MM.1S (cell line): ENCODE measurements at regions not wholly inside any gene's neighbourhood (a gene's known extent, or its start where the extent isn't known, plus 50 kb on each side); places are given as distances from the start of the nearest gene placed in this dataset.

ENCODE experiments used
- DNase-seq: peaks from one replicate; pipeline ENCODE4 v3.0.0-alpha.2; 2015
- H2AFZ ChIP-seq: fragments of 300-600 bp; sonication (generic); 2 replicates; pipeline ENCODE4 v1.6.0; 2016; ENCODE audit warnings: antibody characterized with exemption, low read length
- H3F3A ChIP-seq: fragments of 300-600 bp; sonication (generic); 2 replicates; pipeline ENCODE4 v1.6.1; 2016; ENCODE audit warnings: mild to moderate bottlenecking, antibody characterized with exemption, low read length, moderate library complexity, mixed read lengths; ENCODE audit not compliant: insufficient read depth
- H3K27ac ChIP-seq: fragments of 300-600 bp; sonication (generic); 2 replicates; pipeline ENCODE4 v1.5.1; 2016; ENCODE audit warnings: mild to moderate bottlenecking, low read length
- H3K27me3 ChIP-seq: fragments of 300-600 bp; sonication (generic); replicated peaks from 2 replicates; pipeline ENCODE4 v1.6.0; 2016; ENCODE audit warnings: low read length; ENCODE audit not compliant: insufficient read depth
- H3K36me3 ChIP-seq: fragments of 300-600 bp; sonication (generic); replicated peaks from 2 replicates; pipeline ENCODE4 v1.6.1; 2016; ENCODE audit warnings: mild to moderate bottlenecking, low read length, mixed read lengths; ENCODE audit not compliant: insufficient read depth
- H3K4me1 ChIP-seq: fragments of 300-600 bp; sonication (generic); 2 replicates; pipeline ENCODE4 v1.6.1; 2016; ENCODE audit warnings: low read length, mixed read lengths
- H3K4me2 ChIP-seq: fragments of 300-600 bp; sonication (generic); 2 replicates; pipeline ENCODE4 v1.6.0; 2016; ENCODE audit warnings: low read depth, low read length
- H3K4me3 ChIP-seq: fragments of 300-600 bp; sonication (generic); 2 replicates; pipeline ENCODE4 v1.5.1; 2016; ENCODE audit warnings: low read length, mixed read lengths
- H3K79me2 ChIP-seq: fragments of 300-600 bp; sonication (generic); 2 replicates; pipeline ENCODE4 v1.6.1; 2016; ENCODE audit warnings: mixed run types, low read length, mixed read lengths
- H3K9ac ChIP-seq: fragments of 300-600 bp; sonication (generic); 2 replicates; pipeline ENCODE4 v1.6.1; 2016; ENCODE audit warnings: low read length, mixed read lengths
- H3K9me2 ChIP-seq: fragments of 300-600 bp; sonication (generic); replicated peaks from 2 replicates; pipeline ENCODE4 v1.6.1; 2016; ENCODE audit warnings: mild to moderate bottlenecking, low read length, mixed read lengths; ENCODE audit not compliant: insufficient read depth
- H3K9me3 ChIP-seq: fragments of 300-600 bp; sonication (generic); replicated peaks from 2 replicates; pipeline ENCODE4 v1.6.1; 2016; ENCODE audit warnings: mild to moderate bottlenecking, low read length, mixed read lengths; ENCODE audit not compliant: insufficient read depth
- H4K20me1 ChIP-seq: fragments of 300-600 bp; sonication (generic); 2 replicates; pipeline ENCODE4 v1.6.1; 2016; ENCODE audit warnings: mild to moderate bottlenecking, low read length, moderate library complexity, mixed read lengths; ENCODE audit not compliant: insufficient read depth
- EZH2 ChIP-seq: fragments of 300-600 bp; sonication (generic); optimal IDR thresholded peaks from 2 replicates; pipeline ENCODE3; 2017; ENCODE audit warnings: low read depth, mild to moderate bottlenecking, antibody characterized with exemption, low read length, mixed read lengths
- EZH2phosphoT487 ChIP-seq: fragments of 300-600 bp; sonication (generic); IDR thresholded peaks from 2 replicates; pipeline ENCODE4 v1.6.1; 2018; ENCODE audit warnings: antibody characterized with exemption, low read length
- TF ChIP-seq, protein P1 (sequence below): fragments of 300-600 bp; sonication (generic); IDR thresholded peaks from 2 replicates; pipeline ENCODE4 v1.5.1; 2016; ENCODE audit warnings: antibody characterized with exemption, low read length, mixed read lengths

DNA sequence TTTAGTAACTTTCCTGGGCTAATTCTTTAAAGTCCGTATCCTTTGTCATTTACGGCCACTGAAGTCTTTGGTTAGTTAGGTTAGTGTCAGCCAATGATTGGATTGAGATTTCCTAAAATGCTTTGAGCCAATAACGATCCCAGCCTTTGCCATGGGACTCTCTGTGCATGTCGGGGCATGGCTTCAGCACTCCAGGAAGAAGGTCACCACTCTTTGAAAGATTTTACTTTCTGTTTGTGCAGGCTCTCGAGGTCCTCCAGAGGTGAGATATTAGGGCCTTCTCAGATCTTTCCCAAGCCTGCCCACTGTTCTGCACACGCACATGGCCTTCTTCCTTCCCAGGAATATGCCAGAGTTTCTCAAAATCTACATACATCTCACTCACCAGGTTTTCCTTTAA is 153.7 kb upstream of the ARGLU1 start:
- Histone ChIP-seq H3K27ac (no peak overlapping the region), H3K9me3 (no peaks in the 10 kb centered on the region), H3K36me3 (no peaks in the 10 kb centered on the region), H2AFZ (peak overlapping the region; percentile 10; the same call in 1 of the 2 replicates), H3K4me3 (peak overlapping the region; percentile 9; the same call in 1 of the 2 replicates), H3K9me2 (no peaks in the 10 kb centered on the region), H3K79me2 (no peaks in the 10 kb centered on the region), H3K4me2 (peak overlapping the region; percentile 31; the same call in 1 of the 2 replicates), H3K4me1 (no peaks in the 10 kb centered on the region), H3K9ac (no peak overlapping the region), H4K20me1 (no peaks in the 10 kb centered on the region), H3F3A (no peaks in the 10 kb centered on the region), H3K27me3 (no peaks in the 10 kb centered on the region)
- TF ChIP-seq EZH2phosphoT487 (no peak), EZH2 (no peak)
- TF ChIP-seq, protein P1, sequence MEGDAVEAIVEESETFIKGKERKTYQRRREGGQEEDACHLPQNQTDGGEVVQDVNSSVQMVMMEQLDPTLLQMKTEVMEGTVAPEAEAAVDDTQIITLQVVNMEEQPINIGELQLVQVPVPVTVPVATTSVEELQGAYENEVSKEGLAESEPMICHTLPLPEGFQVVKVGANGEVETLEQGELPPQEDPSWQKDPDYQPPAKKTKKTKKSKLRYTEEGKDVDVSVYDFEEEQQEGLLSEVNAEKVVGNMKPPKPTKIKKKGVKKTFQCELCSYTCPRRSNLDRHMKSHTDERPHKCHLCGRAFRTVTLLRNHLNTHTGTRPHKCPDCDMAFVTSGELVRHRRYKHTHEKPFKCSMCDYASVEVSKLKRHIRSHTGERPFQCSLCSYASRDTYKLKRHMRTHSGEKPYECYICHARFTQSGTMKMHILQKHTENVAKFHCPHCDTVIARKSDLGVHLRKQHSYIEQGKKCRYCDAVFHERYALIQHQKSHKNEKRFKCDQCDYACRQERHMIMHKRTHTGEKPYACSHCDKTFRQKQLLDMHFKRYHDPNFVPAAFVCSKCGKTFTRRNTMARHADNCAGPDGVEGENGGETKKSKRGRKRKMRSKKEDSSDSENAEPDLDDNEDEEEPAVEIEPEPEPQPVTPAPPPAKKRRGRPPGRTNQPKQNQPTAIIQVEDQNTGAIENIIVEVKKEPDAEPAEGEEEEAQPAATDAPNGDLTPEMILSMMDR: no peak
- peak; percentile 26 for DNase-seq

DNA sequence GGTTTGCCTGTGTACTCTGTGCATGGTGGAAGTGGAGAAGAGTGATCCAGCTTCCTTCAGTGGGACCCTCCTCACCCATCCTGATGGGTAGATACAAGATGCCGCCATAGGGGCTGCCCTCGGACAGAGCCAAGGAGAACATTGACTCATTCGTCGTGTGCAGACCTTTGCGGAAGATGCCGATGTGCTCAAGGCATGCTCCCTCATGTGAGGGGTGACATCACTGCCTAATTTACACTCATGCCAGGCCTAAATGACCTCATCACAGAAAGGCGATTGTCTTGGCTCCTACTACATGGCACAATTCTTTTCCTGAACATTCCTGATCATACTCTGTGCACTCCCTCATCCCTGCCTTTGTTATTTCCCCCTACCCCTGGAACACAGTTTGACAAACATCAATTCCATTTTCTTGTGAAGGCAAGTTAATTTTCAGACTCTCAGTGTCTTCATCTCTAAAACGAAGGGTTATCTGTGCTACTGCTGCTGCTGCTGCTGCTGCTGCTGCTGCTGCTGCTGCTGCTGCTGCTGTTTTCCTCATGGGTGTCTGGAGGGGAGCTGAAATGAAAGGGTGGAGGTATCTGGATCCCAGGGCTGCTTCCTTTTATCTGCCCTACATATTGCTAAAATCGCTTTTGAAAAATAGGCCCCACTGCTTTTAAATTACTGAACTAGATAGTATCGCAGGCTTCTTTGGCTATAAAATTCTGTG is 146.5 kb upstream of the ARGLU1 start:
- H3K9ac ChIP-seq: no peak overlapping the region
- no peaks in the 10 kb centered on the region for H3K9me3 ChIP-seq
- no peaks in the 10 kb centered on the region for H3K4me1 ChIP-seq
- DNase-seq: no peak
- H3K9me2 ChIP-seq: no peaks in the 10 kb centered on the region
- no peaks in the 10 kb centered on the region for H3F3A ChIP-seq
- no peak overlapping the region for H3K4me3 ChIP-seq
- H4K20me1 ChIP-seq: no peaks in the 10 kb centered on the region
- TF ChIP-seq, protein P1: no peak
- no peak for TF ChIP-seq EZH2
- TF ChIP-seq EZH2phosphoT487: no peak
- no peak overlapping the region for H3K4me2 ChIP-seq
- no peak overlapping the region for H2AFZ ChIP-seq
- no peak overlapping the region for H3K27ac ChIP-seq
- no peaks in the 10 kb centered on the region for H3K36me3 ChIP-seq
- H3K79me2 ChIP-seq: no peaks in the 10 kb centered on the region
- no peaks in the 10 kb centered on the region for H3K27me3 ChIP-seq

DNA sequence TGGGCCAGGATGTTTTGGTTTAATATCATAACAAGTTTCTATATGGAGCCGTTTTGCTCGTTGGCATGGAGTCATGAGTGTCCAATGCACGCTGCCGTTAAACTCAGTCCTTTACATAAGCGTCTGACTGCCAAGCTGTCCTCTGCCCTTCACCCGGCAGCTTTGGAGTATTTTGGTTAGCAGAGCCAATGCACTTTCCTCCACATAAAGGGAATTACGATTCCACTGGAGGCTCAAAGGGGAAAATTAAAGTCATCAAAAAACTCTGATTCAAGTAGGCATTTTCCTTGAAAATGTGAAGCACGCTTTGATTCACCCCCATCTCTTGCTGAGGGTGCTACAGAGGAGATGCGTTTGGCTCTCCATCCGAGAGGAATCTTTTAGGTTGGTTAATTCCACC is 144.4 kb upstream of the ARGLU1 start:
- H3K4me2 ChIP-seq: no peak overlapping the region
- H3K4me1 ChIP-seq: no peaks in the 10 kb centered on the region
- H3K9me2 ChIP-seq: no peaks in the 10 kb centered on the region
- no peaks in the 10 kb centered on the region for H3K27me3 ChIP-seq
- H3K36me3 ChIP-seq: no peaks in the 10 kb centered on the region
- H3K9ac ChIP-seq: no peak overlapping the region
- no peaks in the 10 kb centered on the region for H3K79me2 ChIP-seq
- TF ChIP-seq, protein P1: no peak
- TF ChIP-seq EZH2phosphoT487: no peak
- no peak for TF ChIP-seq EZH2
- no peaks in the 10 kb centered on the region for H3F3A ChIP-seq
- no peak for DNase-seq
- no peak overlapping the region for H3K4me3 ChIP-seq
- no peaks in the 10 kb centered on the region for H4K20me1 ChIP-seq
- H3K27ac ChIP-seq: no peak overlapping the region
- no peaks in the 10 kb centered on the region for H3K9me3 ChIP-seq
- no peak overlapping the region for H2AFZ ChIP-seq
